DMS153 (cell line): ENCODE measurements at regions not wholly inside any gene's neighbourhood (a gene's known extent, or its start where the extent isn't known, plus 50 kb on each side); places are given as distances from the start of the nearest gene placed in this dataset.
A peak's percentile ranks its signal among the peaks of the same experiment; 100 is the strongest.

Source experiments
- DNase-seq: peaks from one replicate; lab custom pipeline; 2025; lab: John Stamatoyannopoulos, UW

DNA sequence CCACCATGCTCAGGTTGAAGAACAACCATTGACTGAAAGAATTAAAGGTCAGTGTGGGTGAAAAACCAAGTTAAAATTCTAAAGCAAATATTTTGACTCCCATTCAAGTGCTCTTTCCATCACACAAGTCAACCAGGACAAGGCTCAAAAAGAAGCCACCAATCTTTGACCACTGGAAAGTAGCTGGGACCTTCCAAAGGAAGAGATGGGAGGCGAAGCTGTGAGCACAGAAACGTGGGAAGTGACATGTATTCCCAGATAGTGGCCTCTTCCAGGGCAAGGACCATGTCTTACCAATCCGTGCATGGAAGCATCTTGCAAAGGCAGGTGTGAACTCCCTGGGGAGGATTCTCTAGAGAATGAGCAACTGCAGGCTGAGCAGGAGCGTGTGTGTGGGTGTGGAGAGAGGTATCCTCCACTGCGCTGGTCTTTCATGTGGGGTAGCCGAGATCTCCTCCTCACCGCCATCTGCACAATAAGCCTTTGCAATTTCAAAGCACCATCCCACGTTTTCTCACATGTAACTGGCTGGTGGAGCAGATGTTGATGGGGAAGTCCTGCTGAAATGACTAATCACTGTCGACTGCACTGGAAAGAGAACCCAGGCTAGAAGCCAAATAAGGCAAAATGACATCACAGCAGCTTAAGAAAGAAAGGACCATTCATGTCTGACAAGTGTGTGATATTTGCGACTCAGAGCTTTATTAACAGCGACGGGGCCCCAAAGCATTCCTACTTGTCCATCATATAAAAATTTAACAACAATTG lies 189.4 kb upstream of the RREB1 start:
- no peak for DNase-seq

DNA sequence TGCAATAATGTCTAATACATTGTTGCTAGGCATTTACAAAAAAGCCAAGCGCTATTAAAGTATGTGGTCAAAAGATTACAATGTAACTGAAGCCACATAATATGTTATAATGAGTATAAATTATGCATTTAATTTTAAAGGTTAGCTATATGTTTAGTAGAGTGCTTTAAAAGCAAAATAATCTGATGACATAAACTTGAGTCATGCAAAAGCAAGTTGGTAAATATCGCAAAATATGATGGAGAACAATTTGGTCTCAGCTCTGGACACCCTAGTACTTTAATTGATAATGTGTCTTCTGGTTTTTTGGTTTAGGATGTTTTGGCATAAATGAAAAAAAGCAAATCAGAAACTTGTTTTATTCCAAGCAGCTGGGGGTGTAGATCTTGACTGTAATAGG lies 188.6 kb upstream of the RREB1 start:
- DNase-seq, result no peak

DNA sequence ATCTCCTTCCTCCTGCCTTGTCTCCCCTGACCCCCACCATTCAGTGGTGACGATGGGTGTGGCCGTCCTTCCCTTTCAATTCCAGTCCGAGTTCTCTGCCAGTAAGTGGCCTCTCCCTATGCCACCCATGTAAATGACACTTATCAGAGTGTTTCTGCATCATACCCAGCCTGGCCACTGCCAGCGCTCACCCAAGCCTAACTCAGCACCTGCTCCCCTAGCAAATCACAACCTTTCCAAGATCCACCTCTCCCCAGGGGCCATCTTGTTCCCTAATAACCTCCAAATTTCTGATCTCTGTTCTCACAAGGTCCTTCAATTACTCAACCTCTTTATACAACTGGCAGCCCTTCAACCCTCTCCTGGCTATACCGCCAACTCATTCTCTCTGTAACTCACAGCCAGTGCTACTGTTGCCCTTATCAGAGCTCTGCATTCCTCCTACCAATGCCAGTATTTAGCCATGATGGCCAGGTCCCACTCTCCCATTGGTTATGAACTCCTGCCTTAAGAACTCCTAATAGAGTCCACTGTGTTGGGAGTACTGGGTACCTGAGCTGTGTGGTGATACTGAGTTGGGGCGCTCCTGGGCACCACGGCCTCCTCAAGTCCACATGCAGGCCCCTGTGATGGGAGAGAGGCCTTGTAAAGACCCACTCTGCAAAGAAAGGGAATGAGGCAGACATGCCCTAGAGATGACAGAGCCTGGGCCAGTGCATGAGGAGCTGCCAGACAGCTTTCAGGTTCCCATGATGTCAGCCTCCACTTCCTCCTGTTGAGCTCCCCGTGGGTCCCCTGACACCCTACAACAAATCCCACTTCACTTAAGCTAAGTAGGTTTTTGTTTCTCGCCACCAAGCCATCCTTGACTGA lies 187.4 kb upstream of the RREB1 start:
- no peak for DNase-seq

DNA sequence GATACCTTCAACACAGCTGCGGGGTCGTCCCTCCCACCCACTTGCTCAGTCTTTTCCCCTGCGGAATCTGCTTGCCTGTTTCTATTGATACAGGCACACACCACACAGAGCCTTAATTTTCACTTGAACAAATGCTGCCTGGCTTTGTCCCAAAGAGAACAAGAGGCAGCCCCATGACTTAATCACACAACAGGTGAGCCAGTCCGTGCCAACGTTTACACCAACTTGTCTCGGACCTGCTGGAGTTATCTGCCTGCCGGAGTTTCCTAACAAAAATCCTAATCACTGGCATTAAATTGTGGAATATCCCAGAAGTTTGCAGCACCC lies 186.8 kb upstream of the RREB1 start:
- DNase-seq, result no peak

DNA sequence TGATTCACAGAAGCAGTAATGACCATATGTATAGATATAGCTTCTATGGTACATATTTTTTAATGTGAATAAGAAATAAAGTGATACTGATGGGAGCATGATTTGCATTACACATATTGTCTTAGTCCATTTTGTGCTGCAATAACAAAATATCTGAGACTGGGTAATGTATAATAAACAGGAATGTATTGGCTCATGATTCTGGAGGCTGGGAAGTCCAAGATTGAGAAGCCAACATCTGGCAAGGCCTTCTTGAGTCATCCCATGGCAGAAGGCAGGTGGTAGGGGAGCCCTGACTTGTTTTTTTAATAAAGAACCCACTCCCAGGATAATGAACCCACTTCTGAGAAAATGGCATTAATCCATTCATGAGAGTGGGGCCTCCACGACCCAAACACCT lies 185.6 kb upstream of the RREB1 start:
- no peak for DNase-seq

DNA sequence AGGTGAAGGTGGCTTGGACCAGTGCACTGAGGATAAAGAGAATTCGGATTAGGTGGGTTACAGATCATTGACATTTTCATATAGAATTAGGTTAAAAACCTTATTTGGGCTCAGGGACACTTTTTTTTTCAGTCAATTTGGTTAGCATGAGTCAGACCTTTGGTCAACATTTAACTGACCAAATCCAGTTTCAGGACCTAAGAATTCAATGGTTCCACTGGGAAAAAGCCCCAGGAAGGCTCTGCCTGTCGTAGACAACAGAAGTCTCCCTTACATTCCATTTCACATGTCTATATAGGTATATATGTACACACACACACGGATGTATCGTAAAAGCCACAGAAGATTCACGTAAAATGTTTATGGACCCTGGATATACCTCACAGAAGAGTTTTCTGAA lies 184.2 kb upstream of the RREB1 start:
- no peak for DNase-seq

DNA sequence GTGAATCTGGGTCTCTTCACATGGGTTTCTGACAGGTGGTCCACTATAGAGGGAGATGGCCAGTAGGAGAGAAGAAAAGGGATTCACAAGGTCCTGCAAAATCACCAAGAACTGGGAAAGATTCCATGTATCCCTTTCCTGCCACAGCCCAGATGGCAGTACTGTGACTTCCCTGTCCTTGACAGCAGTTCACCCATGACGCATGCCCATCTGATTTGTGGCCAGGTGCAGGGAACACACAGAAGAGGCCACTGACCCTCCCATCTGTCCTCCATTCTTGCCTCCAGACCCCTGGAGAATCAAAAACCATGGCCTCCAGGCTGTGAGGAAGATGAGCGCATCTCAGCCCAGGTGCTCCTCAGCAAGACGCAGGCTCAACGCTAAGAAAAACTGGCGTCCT lies 183.1 kb upstream of the RREB1 start:
- no peak for DNase-seq

DNA sequence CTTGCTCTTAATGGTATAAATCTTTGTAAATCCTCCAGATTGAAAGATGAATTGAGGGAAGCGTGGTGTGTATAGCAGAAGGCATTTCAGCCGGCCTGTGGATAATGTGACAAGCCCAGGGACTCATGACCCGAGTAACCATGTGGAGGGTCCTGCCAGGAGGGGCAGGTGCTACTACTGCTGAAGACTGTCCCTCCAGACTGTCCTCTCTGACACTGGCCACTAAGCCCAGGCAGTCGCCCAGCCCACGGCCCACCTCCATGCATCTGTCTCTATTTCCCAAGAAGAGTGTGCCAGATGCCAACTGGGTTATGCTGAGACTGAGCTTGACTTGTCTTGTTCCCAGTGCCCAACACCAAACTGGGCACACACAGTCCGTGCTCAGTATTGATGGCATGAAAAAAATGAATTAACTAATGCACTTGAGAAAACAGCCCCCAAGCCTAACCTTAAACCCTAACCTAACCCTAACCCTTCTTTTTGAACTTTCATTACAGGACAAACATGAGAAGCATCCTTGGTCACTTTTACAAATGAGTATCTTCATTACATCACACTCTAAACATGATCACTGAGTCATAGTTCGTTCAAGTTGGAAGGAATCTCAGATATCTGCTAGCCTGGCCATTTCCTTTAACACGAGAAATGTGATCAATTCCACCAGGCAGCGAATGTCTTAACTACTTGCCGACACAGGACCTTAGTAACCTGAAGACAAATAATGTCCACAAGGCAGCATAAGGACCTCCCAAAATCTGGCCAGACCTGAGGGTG lies 182.2 kb upstream of the RREB1 start:
- no peak for DNase-seq

DNA sequence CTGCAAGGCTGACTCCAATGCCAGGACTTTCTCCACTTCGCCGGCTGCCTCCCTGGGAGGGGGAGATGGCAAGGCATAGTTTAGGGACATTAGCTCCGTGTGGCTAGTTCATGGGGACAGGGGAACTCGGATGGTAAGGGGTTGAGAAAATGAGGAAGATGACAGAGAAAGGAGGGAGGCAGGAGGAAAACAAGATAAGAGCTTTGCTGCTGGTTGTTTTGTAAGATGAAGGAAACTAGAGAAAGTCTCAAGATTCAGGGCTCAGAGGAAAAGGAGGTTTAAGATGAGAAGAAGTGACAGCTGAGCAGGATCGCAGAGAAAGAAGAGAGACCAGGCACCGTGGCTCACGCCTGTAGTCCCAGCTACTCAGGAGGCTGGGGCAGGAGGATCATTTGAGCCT lies 180.9 kb upstream of the RREB1 start:
- DNase-seq, result no peak

DNA sequence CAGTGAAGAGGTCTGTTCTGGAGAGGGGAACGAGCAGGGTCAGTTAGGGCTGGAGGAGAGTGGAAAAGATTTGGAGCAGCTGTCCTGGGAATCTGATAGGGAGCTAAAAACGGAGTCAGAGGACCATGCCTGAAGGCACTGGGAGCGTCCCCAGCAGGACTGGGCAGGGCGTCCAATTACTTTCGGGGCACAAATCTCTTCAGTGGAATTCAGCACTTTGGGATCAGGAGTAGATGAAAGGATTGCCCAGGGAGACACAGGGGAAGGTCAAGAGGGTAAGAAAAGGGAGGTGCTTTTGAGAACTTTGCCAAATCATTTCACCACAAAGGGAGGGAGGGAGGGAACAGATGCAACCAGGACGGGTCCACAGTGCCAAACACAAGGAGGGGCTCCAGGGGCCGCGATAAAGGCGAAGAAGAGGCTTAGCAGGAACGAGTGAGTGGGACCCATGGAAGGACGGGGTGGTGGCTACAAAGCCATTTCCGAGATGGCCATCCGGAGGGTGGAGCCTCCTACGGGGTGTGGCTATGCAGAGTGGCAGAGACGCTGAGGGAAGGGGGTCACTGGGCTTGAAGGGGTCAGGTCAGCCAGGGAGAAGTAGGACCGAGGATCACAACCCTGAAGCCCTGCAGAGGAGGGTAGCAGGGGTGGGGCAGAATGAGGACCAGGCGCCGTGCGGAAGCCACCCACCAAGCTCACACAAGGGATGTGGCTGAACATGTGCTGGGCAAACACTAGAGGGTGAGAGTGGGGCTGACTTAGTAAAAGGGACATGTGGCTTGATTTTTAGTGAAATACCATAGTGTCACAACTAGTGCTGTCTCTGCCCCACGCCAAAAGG lies 180.0 kb upstream of the RREB1 start:
- no peak for DNase-seq

DNA sequence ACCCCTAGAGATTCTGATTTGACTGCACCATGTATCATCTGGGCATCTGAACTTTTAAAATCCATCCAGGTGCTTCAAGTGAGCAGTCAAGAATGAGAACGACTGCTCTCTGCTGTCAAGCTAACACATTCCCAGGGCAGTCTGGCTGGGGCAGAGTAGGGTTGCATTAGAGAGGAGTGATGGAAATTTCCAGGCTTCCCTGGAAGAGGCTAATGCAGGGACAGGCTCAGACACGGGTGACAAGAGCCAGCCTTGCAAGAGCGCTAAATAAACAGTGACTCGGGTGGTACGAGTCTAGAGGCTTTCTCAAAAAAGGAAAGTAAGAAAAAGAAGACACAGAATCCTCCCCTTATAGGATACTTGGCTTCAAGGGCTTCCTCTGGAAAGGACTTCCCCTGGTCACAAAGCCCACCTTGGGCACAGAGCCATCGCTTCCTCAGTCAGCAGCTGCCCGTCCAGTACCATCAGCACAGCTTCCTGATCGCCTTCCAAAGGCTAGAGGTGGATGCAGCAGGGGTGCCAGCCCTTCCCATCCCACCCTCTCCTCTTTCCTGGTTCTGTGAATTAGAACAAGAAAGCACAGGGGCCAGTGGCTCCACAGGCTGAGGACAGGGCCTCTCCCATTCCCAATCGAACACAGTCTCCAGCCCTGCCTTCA lies 177.4 kb upstream of the RREB1 start:
- DNase-seq, result no peak

DNA sequence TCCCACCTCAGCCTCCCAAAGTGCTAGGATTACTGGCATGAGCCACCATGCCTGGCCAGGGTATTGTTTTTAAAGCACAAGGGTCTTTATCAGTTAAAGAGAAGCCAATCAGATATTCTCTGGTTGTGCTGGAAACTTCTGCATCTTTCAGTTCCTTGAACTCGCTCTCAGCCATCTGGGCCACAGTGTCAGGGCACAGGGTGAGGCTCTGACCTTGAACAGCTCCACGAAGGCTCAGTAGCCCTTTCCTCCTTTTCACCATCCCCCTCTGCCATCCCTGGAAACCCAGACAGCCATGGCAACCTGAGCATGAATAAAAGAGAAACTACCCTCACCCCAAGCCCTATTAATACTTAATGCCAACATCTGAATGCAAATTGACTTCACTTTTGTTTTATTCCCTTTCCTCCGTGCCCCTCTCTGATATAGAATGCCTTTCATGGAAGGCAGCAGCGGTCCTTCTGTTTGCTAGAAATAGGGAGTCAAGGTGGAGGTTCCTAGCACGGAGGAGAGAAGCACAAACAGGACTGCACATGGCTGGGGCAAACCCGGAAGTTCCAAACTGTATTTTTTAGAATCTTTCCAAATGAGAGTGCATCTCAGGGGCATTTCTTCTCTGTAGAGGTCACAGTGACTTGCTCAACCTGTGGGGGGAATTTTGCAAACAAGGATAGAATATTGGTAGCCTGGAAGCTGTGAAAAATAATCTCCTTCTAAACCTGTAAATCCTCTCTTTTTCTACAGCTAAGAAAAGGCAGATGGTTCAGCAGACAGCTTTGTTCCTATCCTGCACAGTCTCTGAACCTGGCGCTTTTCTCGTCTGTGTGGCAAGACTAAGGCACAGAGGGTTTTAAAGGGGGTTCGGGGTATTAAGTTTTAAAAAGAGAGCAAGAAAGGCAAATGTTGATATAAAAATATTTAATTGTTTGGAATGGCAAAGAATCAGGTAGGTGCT lies 176.4 kb upstream of the RREB1 start:
- peak; percentile 65 for DNase-seq

DNA sequence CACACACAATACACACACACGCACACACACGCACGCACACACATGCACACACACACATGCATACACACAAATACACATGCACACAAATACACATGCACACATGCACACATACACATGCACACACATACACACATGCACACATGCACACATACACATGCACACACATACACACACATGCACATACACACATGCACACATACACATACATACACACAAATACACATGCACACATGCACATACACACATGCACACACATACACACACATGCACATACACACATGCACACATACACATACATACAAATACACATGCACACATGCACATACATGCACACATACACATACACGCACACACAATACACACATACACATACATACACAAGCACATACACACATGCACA lies 175.4 kb upstream of the RREB1 start:
- no peak for DNase-seq

DNA sequence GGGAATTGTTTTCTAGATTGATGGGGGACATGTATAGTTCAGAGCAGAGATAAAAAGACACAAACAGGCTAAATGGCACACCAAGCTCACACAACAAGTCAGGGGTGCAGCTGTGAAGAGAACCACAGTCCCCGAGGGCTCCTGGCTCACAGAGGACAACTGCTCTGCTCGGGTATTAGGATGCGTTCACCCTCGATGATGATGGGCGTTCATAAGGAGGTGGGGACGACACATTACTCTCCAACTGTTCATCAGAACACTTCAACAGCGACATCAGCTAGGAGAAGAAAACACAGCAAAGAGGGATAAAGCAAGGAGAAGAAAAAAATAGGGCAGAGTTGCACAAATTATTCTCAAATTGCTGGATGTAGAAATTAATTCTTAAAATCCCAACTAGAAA lies 174.8 kb upstream of the RREB1 start:
- no peak for DNase-seq

DNA sequence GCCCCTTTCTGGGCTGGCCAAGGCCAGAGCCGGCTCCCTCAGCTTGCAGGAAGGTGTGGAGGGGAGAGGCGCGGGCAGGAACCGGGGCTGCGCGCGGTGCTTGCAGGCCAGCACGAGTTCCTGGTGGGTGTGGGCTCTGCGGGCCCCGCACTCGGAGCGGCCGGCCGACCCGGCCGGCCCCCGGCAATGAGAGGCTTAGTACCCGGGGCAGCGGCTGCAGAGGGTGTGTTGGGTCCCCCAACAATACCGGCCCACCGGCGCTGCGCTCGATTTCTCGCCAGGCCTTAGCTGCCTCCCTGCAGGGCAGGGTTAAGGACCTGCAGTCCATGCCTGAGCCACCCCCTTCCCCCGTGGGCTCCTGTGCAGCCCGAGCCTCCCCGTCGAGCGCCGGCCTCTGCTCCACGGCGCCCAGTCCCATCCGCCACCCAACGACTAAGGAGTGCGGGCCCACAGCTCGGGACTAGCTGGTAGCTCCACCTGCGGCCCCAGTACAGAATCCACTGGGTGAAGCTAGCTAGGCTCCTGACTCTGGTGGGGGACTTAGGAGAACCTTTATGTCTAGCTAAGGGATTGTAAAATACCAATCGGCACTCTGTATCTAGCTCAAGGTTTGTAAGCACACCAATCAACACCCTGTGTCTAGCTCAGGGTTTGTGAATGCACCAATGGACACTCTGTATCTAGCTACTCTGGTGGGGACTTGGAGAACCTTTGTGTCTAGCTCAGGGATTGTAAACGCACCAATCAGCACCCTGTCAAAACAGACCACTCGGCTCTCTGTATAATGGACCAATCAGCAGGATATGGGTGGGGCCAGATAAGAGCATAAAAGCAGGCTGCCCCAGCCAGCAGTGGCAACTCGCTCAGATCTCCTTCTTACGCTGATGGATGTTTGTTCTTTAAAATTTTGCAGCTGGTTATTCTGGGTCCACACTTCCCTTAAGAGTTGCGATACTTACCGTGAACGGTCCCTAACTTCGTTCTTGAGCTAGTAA lies 167.4 kb upstream of the RREB1 start:
- DNase-seq, result no peak

DNA sequence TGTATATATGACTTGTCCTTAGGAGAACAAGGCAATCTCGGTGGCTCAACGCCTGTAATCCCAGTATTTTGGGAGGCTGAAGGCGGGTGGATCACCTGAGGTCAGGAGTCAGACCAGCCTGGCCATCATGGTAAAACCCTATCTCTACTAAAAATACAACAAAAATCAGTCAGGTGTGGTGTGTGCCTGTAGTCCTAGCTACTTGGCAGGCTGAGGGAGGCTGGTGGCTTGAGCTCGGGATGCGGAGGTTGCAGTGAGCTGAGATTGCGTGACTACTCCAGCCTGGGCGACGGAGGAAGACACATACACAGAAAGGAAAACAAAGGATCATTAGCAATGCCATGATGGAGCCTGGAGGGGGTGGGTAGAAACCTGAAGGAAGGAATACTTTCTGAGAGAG lies 166.6 kb upstream of the RREB1 start:
- no peak for DNase-seq

DNA sequence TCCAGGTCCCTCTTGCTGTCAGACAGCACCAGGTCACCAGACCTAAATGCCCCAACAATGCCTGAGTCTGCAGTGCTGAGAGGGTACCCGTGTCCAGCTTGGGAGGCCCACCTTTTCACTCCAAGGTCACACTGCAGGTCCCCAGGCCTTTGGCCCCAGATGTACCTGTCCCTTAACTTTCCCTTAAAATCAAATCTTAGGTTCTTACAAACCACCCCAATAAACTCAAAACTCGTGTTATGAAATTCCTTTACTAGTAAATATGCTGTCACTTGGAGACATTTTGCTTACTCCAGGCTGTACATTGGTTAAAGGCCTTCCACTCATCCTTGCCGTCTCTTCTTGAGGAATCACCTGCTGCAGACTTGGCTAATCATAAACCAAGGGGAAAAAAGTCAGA lies 165.7 kb upstream of the RREB1 start:
- DNase-seq, result no peak

DNA sequence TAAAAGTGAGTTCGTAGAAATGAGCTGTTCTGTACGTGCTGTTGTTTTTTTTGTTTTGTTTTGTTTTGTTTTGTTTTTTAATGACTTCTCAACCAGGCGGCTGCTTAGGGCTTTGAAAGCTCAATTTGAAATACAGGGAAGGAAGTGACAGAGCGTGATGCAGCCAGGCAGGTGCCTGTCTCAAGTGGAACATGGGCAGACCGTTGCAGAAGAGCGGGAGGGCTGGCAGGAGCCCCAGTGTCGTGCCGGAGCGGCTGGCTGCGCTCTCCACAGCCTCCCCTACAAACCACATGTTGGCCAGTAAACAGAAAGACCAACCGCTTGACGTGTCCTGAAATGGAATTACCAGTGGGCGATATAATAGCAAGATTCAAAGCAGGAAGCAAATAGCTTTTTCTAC lies 164.9 kb upstream of the RREB1 start:
- peak; percentile 88 for DNase-seq

DNA sequence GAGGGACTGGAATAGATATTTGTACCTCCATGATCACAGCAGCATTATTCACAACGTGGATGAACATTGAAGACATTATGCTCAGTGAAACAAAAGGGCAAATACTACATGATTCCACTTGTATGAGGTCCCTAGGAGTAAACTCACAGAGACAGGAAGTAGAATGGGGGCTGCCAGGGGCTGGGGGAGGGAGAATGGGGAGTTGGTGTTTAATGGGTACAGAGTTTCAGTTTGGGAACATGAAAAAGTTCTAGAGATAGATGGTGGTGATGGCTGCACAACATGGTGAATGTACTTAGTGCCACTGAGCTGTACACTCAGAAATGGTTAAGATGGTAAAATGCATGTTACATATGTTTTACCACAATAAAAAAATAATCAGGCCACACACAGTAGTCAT lies 164.3 kb upstream of the RREB1 start:
- DNase-seq, result no peak
